Lower leg skin (tissue), 3 donors: ENCODE measurements at regions not wholly inside any gene's neighbourhood (a gene's known extent, or its start where the extent isn't known, plus 50 kb on each side); places are given as distances from the start of the nearest gene placed in this dataset.

Experiments
- POLR2A ChIP-seq, 2 donors: fragments of 450-650 bp; IDR thresholded peaks; one replicate each; pipeline ENCODE4 v1.6.1; 2016 to 2017; ENCODE audit warnings: antibody characterized with exemption in 2 of 2, mild to moderate bottlenecking in 1 of 2, moderate library complexity in 1 of 2
- TF ChIP-seq, protein P1 (sequence below), 3 donors: fragments of 450-650 bp; IDR thresholded peaks; one replicate each; pipeline ENCODE4 v1.5.1; 2016; ENCODE audit warnings: antibody characterized with exemption in 3 of 3, mild to moderate bottlenecking in 3 of 3, moderate library complexity in 2 of 3

DNA sequence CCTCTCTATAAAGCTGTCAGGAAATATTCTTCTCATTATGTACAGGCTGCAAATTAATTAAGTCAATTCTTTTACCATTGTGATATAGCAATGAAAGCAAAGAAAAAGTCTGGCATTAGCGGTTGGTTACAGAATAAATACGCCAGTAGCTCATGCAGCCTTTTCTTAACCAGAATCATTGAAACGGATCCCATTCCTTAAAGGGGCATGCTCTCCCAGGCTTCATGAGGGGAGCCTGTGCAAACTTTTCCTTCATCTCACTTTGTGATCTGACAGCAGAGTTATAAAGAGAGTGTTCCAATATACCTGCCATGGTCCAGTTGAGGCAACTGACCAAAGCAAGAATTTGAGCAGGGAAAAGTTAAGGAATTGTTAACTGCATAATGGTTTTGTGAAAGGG, 337.7 kb downstream of the EMP1 start:
- TF ChIP-seq, protein P1, sequence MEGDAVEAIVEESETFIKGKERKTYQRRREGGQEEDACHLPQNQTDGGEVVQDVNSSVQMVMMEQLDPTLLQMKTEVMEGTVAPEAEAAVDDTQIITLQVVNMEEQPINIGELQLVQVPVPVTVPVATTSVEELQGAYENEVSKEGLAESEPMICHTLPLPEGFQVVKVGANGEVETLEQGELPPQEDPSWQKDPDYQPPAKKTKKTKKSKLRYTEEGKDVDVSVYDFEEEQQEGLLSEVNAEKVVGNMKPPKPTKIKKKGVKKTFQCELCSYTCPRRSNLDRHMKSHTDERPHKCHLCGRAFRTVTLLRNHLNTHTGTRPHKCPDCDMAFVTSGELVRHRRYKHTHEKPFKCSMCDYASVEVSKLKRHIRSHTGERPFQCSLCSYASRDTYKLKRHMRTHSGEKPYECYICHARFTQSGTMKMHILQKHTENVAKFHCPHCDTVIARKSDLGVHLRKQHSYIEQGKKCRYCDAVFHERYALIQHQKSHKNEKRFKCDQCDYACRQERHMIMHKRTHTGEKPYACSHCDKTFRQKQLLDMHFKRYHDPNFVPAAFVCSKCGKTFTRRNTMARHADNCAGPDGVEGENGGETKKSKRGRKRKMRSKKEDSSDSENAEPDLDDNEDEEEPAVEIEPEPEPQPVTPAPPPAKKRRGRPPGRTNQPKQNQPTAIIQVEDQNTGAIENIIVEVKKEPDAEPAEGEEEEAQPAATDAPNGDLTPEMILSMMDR (IDR thresholded peaks at IDR 0.05): no peak
- TF ChIP-seq POLR2A (IDR thresholded peaks at IDR 0.05): no peak
